ENCODE measurements at regions not wholly inside any gene's neighbourhood (a gene's known extent, or its start where the extent isn't known, plus 50 kb on each side); places are given as distances from the start of the nearest gene placed in this dataset.

GRCh38 chr4:116438981-116439729 is 646.2 kb downstream of the TRAM1L1 start:
- TF ChIP-seq CTCF (IDR thresholded peaks at IDR 0.05; ENCODE audit: borderline replicate concordance, control extremely low read depth, extremely low read depth, insufficient read depth, missing control alignments): no peak
- no peak for DNase-seq (ENCODE audit: low spot score)
- in situ Hi-C loops (cut with MboI; ENCODE audit: low sequenced_read_pairs, unreplicated experiment): no loop called here

- DNase-seq (ENCODE audit: low spot score): no peak
- in situ Hi-C loops (cut with MboI; ENCODE audit: low sequenced_read_pairs, unreplicated experiment): no loop called here
- TF ChIP-seq CTCF (IDR thresholded peaks at IDR 0.05; ENCODE audit: borderline replicate concordance, control extremely low read depth, extremely low read depth, insufficient read depth, missing control alignments): no peak
Measured at GRCh38 chr4:116438417-116438816, 647.0 kb downstream of the TRAM1L1 start.

GRCh38 chr4:116427666-116428065 is 657.7 kb downstream of the TRAM1L1 start:
- no peak for TF ChIP-seq CTCF (IDR thresholded peaks at IDR 0.05; ENCODE audit: borderline replicate concordance, control extremely low read depth, extremely low read depth, insufficient read depth, missing control alignments)
- no peak for DNase-seq (ENCODE audit: low spot score)
- in situ Hi-C loops (cut with MboI; ENCODE audit: low sequenced_read_pairs, unreplicated experiment): no loop called here

- TF ChIP-seq CTCF (IDR thresholded peaks at IDR 0.05; ENCODE audit: borderline replicate concordance, control extremely low read depth, extremely low read depth, insufficient read depth, missing control alignments): no peak
- in situ Hi-C loops (cut with MboI; ENCODE audit: low sequenced_read_pairs, unreplicated experiment): no loop called here
- DNase-seq (ENCODE audit: low spot score): no peak
Measured at GRCh38 chr4:116413222-116413621, 672.2 kb downstream of the TRAM1L1 start.

- no peak for DNase-seq (ENCODE audit: low spot score)
Measured at GRCh38 chr4:116401293-116401692, 684.1 kb downstream of the TRAM1L1 start.

GRCh38 chr4:116400480-116400879 is 684.9 kb downstream of the TRAM1L1 start:
- TF ChIP-seq CTCF (IDR thresholded peaks at IDR 0.05; ENCODE audit: borderline replicate concordance, control extremely low read depth, extremely low read depth, insufficient read depth, missing control alignments): no peak
- DNase-seq (ENCODE audit: low spot score): no peak
- in situ Hi-C loops (cut with MboI; ENCODE audit: low sequenced_read_pairs, unreplicated experiment): no loop called here

More at GRCh38 chr4:116401293-116401692, 684.1 kb downstream of the TRAM1L1 start:
- TF ChIP-seq CTCF (IDR thresholded peaks at IDR 0.05; ENCODE audit: borderline replicate concordance, control extremely low read depth, extremely low read depth, insufficient read depth, missing control alignments): no peak
- in situ Hi-C loops (cut with MboI; ENCODE audit: low sequenced_read_pairs, unreplicated experiment): no loop called here
